GM21619 (cell line): ENCODE measurements at regions not wholly inside any gene's neighbourhood (a gene's known extent, or its start where the extent isn't known, plus 50 kb on each side); places are given as distances from the start of the nearest gene placed in this dataset.
A peak's percentile ranks its signal among the peaks of the same experiment; 100 is the strongest.
"Not testable (repeated sequence)": the region's sequence is repeated elsewhere in the genome, so short reads cannot be mapped to it uniquely, and the experiment has no call there.

Experiments used
- ATAC-seq: cut with Tn5 transposase; IDR thresholded peaks from one replicate; pipeline ENCODE4 v1.9.1; 2021; ENCODE audit not compliant: unreplicated experiment

DNA sequence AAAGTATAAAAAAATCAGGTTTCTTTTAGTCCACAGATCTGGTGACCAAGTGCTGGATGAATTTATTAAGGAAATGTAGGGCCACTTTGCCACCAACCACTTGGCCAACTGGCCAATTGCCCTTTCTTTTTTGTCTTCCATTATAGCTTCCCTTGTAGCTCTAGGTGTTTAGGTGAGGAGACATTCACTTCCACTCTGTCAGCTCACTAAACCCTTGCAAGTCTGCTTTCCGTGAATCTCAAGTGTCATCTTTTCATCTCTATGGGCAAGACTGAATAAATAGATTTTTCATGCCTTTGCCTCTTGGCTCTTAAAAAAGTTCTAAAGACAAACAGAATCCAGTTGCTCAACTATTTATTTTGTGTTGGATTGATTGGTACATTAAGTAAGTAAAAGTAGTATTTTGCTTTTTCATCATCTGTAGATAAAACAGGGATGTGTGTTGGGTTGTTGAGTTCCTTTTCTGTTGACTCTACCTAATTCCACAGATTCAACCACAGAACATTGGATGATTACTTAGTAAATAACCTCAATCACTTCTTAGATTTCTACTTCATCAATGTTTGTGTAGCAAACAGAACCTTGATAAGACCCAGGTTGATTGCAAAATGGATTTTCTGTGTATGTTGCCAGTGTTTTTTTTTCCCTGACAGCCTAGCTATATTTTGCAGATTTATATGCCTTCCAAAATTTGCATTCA, 68.1 kb upstream of the GRXCR1 start:
- no peak for ATAC-seq

DNA sequence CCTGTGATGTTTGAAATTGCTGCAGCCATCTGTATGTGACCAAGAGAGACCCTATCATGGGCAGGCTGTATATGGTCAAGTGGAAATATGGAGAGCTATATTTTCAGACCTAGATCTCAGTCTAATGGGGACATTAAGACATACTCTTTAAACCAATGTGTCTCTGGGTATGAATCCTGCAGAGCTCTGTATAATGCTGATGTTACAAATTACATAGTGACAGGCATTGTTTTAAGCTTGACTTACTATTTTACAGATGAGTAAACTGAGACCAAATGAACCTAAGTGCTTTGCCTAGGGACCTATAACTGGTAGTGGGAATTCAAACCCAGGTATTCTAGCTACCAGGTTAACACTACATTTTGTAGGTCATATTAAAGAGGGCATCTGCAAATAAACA, 71.3 kb upstream of the GRXCR1 start:
- ATAC-seq: no peak

DNA sequence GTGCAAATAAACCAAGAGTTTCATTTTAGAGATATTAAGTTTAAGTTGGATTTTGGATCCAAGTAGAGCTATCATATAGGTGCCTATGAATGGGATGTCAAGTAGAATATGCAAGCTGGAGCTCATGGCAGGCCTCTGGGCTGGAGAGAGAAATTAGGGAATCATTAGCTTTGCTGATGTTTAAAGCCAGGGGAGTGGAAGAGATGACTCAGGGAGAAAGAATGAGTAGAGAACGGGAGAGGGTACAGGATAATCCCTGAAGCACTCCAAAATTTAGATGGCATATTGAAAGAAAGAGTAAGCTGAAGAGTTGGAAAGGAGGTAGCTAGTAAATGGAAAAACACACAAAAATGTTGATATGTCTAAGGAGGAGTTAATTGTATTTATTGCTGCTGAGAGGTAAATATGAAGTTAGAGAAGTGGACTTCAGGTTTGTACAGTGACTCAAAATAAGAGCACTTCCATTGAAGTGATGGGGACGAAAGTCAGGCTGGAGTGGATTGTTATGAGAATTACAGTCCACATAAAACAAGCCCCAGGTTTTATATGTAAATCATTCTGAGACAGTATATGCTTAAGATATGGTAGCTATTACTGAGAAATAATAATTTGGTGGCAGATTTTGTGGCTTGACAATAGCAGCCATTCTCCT, 72.5 kb upstream of the GRXCR1 start:
- no peak for ATAC-seq

DNA sequence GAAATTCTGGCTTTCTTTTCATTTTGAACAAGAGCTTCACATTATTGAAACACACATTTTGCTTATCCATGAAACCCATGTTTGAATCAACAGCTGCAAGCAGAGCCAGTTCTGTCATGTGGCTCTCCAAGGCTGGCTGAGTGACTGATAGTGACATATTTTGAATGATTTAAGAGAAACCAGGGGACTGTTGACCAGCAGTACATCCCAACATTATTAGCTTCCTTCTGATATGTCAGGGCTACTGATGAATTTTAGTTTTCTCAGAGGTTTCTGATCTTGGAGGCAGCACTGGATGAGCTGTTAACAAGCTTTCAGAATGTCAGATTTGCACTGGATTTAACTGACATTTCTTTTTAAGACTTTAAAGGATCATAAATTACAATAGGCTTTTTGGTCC, 74.6 kb upstream of the GRXCR1 start:
- ATAC-seq: no peak

DNA sequence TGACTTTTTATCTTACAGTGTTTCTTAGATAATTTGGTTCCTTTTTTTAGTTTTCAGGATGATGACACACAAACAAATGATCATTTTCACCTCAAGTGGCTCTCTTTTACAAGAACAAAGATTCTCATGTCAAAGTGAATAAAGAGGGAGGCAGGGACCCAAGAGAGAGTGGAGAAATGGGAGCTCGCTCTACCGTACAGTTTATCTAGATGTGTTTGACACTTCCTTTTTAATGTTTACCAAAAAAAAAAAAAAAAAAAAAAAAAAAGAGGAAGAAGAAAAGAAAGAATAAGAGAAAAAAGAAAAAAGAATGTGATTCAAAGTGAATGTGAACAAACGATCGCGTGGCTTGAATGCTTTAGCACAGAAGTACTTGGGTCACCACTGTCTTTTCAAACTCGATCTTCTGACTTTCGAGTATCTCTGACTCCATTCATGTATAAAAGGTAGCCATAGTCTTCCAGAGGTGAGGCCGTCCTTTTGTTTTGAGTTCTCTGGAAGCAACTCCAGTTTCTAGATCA, 75.6 kb upstream of the GRXCR1 start:
- ATAC-seq: peak; percentile 10

DNA sequence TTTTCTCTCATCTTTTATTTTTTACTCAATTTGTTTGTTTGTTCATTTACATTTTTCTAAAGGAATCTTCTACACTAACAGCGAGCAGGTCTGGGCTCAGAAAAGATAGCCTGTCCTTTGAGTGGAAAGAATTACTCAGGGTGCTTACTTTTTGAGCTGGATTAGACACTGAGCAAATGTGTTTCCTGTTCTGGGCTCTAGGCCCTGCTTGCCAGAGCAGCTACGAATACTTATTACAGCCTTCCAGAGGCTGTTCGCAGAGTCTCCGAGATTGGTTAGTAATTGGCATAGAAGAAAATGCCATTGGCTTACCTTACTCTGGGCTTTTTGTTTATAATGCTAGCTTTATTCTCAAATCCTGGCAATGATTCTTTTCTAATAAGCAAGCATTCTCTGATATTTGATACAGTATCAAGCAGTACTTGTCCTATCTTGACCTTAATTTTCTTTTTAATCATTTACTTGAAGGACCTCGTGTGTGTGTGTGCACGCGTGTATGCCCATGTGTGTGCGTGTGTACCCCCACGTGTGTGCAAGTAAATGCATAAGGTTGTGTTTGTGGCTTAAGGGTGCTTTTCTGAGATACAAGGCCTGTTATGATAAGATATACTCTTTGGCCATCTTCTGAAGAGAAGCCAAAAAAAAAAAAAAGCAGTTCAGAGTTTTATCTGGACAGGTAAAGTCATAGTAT, 76.2 kb upstream of the GRXCR1 start:
- ATAC-seq: no peak

DNA sequence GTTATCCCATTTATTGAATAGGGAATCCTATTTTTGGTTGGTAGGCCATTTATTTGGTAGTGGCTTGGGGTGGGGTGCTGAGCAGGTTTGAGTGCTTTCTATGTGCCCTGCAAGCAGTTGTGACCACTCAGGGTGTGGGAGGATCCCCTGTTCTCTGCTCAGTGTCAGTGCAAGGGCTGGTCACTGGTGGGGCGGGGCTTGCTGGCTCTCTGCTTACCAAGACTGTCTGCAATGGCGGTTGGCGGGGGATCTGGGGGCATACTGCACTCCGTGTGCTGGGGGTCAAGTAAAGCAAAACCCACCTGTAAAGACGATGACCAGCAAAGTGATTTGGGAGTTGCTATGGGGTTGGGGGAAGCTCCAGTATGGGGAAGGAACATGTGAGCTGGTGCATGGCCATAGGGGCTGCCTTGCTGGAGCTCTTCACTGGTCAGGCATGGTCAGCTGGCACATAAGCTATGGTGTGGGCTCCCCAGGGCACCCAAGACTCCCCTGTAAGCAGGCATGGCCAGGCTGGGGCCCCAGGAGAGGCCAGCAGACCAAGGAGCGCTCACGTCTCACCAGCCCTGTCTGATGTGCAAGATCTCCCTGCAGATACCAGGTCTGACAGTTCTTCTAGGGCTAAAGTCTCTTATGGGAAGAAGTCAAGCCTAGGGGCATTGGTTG, 83.0 kb upstream of the GRXCR1 start:
- ATAC-seq: no peak

DNA sequence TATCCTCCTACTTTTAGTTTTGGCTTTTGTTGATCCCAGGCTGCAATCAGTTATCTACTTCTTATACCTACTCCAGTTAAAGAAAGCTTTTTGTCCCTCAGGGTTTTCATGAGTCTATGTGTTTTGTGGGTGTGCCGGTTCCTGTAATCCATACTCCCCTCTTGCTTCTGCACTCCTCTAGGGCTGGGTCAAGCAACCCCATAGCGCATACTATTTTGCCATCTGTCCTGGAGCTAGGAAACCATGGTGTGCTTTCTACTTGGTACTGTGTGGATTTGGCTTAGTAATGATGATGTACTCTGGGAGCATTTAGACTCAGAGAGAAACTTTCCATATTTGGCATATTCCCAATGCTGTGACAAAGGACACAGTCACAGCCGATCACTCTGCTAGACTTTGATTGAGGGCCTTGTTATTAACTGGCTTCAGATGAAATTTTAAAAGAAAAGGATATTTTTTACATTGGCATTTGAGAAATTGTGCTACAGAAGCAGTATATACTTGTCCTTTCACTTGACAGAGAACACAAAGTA, 86.1 kb upstream of the GRXCR1 start:
- no peak for ATAC-seq

DNA sequence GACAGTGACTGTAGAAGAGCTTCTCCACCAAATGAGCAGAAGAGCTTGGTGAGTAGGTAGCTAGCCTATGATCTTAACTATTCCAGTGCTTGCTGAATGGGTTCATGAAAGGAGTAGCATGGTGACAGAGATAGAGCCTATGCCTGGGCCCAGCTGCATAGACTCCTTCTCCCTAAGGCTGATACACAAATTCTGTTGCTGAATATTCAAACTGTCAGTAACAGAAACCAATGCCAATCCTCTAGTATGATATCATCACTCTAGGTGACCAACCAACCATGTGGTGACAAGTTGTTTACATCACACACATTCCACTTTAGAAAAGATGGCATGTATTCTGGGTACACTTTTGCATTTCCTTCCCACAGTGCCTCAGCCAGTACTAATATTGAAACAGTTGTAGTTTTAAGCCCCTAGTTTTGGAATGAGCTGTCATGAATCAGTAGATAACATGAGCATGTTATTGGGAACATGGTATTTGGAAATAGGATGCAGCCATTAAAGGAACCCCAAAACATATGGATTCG, 103.4 kb upstream of the GRXCR1 start:
- no peak for ATAC-seq

DNA sequence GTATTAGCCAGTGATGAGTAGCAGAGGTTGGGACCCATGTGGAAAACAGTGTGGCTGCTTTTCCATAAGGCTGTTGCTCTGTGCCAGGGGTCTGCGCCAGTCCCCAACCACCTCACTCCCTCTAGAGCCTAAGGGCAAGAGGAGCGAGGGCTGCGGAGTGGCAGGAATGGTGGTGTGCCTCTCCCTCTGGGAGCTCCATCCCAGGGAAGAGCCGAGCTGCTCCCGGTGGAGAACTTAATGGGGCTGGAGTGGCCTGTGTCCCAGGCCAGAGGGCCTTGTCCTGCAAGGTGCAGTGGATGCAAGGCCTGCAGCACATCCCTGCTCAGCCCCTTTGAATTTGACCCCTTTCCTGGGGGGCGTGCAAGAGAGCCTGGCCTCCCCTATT, 105.4 kb upstream of the GRXCR1 start:
- no peak for ATAC-seq

DNA sequence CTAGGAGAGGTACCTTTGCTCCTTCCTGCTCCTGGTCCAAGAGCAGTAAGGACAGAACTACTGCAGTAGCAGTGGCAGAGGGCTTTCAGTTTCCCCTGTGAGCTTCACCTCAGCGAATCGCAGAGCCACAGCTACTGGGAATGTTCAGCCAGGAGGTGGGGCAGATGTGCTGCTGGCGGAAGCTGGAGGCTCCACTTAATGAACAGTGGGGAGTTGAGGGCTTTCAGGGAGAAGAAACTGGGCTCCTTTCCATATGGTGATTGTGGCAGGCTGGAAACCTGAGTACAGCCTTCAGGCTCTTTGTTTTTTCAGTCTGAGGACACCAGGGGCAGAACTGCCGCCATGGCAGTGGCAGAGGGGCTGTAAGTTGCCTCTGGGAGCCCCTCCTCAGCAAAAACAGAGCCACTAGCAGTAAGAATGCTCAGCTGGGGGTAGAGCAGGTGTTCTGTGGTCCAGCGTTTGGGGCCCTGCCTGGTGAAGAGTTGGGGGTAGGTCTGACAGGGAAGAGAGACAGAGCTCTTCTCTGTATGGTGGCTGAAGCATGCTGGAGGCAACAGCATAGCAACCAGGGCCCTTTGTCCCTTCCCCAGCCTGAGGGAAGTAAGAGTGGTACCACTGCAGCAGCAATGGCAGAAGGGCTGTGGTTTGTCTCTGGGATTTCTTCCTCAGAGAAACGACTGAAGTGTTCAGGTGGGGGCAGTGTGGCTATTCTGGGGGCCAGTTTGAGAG, 106.0 kb upstream of the GRXCR1 start:
- no peak for ATAC-seq

DNA sequence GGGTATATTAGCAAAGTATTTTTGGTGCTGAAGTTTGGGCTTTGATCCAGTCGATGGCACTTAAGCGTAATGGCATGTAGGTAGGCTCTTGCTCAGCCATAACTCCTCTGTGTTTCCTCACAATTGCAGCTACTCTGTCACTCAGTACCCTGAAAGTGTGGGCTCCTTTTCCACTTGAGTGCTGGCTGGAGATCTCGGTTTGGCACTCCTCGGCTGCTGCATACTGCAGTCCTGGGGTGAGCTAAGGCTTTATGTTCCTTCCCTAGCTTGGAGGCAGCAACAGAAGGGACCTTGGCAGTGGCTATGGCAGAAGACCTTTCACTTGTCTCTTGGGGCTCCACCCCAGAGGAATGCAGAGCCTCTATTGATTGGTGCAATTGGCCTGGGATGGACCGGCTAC, 106.7 kb upstream of the GRXCR1 start:
- ATAC-seq: no peak

DNA sequence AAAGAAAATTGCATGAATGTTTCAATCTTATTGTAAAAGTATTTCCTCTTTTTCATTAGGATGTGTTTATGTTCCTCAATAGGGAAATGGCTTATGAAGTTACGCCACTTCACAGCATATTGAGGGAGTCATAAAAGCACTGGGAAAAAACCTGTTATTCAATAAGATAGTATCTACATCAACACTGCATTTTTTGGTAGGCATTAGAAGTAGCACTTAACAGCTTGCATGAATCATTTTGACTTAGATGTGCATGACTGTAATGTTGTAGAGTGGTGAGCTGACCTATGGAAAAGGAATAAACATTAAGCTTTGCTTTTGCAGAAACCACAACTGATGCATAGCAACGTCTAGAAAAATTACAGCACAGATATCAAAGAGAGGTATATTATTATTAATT, 111.2 kb upstream of the GRXCR1 start:
- ATAC-seq: no peak

DNA sequence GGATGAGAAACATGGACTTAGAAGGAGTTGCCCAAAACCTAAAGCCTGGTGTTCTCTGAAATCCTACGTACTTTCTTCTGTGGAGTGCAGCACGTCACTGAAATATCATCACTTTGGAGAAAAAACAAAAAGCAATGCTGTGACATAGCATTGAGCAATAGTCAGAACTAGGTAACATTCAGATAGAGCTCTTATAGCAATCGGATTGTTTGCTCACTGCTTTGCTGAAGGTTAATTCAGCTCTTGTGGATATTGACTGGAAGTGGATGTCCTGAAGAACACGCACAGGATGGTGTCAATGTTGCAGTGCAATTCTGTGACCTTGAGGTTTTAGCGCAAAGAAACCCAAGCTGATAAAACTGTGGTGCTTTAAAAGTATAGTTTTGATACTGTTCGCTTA, 114.2 kb upstream of the GRXCR1 start:
- no peak for ATAC-seq

DNA sequence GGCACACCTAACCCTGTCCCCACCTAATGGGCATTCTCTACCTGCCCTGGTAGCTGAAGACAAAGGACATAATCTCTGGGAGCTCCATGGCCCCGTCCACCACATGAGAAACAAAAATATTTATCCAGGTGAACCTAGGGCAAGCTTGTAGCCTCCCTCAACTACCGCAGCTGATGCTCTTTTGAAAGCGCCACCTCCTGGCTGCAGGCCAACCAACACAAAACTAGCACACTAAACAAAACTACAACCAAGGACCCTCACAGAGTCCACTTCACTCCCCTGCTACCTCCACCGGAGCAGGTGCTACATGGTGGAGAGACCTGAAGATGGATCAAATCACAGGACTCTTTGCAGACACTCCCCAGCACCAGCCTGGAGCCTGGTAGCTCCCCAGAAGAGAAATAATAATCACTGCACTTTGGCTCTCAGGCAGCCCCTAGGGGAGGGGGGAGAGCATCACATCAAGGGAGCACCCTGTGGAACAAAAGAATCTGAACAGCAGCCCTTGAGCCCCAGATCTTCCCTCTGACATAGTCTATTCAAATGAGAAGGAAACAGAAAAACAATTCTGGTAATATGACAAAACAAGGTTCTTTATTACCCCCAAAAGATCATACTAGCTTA, 111.3 kb upstream of the ATP8A1 start:
- no peak for ATAC-seq

DNA sequence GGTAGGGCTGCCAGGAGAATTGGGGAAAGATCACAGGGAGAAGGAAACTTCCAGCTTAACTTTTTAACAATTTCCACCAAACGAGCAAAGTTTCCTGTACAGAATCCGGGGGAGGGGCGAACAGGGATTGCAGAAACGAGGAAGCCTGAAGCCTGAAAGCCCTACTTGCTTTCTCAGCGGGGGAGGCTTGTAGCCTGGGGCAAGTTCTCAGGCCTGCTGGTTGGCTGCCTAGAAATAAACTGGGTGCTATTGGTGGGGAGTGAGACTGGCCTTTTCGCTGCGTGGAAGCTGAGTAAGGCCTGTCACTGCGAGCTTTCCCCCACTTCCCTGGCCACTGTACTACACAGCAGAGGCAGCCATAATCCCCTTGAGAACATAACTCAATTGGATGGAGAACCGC, 110.8 kb upstream of the ATP8A1 start:
- ATAC-seq: no peak

DNA sequence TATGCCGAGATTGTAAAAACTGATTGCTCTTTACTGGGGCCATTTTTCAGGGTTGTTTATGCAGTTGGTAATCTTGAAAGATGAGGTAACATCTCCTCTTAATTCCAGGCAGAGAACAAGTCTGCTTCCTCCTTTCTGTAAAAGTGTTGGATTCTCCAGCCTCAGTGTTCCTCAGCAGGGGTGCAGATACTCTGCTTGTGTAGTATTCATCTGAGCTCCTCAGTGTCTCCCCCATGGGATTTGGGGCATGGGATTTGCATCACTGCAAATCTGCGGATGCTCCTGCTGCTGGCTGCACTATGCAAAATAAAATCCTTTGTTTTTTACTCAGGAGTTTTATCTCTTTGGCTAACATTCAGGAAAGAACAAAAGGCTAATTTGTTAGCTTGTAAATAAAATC, 104.9 kb upstream of the ATP8A1 start:
- no peak for ATAC-seq

DNA sequence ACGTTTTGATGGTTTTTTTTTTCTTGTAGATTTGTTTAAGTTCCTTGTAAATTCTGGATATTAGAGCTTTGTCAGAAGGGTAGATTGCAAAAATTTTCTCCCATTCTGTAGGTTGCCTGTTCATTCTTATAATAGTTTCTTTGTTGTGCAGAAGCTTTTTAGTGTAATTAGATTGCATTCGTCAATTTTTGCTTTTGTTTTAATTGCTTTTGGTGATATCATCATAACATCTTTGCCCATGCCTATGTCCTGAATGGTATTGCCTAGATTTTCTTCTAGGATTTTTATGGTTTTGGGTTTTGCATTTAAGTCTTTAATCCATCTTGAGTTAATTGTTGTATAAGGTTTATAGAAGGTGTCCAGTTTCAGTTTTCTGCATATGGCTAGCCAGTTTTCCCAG, 98.1 kb upstream of the ATP8A1 start:
- ATAC-seq: not testable (repeated sequence)

DNA sequence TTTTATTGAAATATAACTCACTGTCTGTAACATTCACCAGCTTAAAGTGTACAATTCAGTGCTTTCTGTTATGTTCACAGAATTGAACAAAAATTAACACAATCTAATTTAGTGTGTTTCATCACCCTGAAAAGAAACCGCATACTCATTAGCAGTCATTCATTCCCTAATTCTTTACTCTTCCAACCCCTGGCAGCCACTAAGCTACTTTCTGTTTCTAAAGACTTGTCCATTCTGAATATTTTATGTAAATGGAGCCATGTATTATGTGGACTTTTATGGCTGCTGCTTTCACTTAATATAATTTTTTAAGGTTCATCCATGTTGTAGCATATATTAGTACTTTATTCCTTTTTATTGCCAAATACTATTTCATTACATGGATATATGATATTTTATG, 94.7 kb upstream of the ATP8A1 start:
- no peak for ATAC-seq

DNA sequence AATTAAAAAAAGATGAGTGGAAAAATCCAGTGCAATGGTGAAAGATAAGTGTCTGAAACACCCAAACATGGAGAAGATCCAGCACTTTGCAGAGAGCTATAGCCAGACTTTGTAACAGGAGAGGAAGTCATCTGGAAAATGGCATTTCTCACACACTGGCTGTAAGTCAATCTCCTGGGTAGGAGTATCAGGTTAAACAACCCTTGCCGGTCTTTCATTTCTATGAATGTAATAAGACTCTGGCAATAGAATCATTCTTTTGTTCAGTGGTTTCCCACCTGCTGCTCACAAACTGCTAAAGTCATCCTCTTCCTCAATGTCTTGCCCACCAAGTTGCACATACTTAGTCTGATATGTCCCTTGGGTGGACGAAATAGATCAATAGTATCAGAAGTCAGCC, 94.0 kb upstream of the ATP8A1 start:
- no peak for ATAC-seq
